ENCODE measurements at regions not wholly inside any gene's neighbourhood (a gene's known extent, or its start where the extent isn't known, plus 50 kb on each side); places are given as distances from the start of the nearest gene placed in this dataset.

GRCh38 chr7:157482025-157482424, 145.2 kb downstream of the DNAJB6 start:
- no peak for DNase-seq (ENCODE audit: low read depth, low spot score)

GRCh38 chr7:157482517-157483087, 145.8 kb downstream of the DNAJB6 start:
- no peak for DNase-seq (ENCODE audit: low read depth, low spot score)

- no peak for DNase-seq (ENCODE audit: low read depth, low spot score)
Measured at GRCh38 chr7:157483515-157483914, 146.7 kb downstream of the DNAJB6 start.

GRCh38 chr7:157483971-157484410, 147.2 kb downstream of the DNAJB6 start:
- no peak for DNase-seq (ENCODE audit: low read depth, low spot score)

- no peak for DNase-seq (ENCODE audit: low read depth, low spot score)
Measured at GRCh38 chr7:157484411-157485081, 147.7 kb downstream of the DNAJB6 start.

GRCh38 chr7:157485361-157485831, 148.6 kb downstream of the DNAJB6 start:
- DNase-seq (ENCODE audit: low read depth, low spot score), result no peak

- DNase-seq (ENCODE audit: low read depth, low spot score), result no peak
Measured at GRCh38 chr7:157486007-157486755, 149.4 kb downstream of the DNAJB6 start.

GRCh38 chr7:157487046-157487770, 150.4 kb downstream of the DNAJB6 start:
- no peak for DNase-seq (ENCODE audit: low read depth, low spot score)

GRCh38 chr7:157488281-157488680, 151.5 kb downstream of the DNAJB6 start:
- peak; percentile 72 for DNase-seq (ENCODE audit: low read depth, low spot score)

- no peak for DNase-seq (ENCODE audit: low read depth, low spot score)
Measured at GRCh38 chr7:157488966-157489365, 152.2 kb downstream of the DNAJB6 start.
